Myocyte (in vitro differentiated cells): ENCODE measurements at regions not wholly inside any gene's neighbourhood (a gene's known extent, or its start where the extent isn't known, plus 50 kb on each side); places are given as distances from the start of the nearest gene placed in this dataset.
"Not testable (repeated sequence)": the region's sequence is repeated elsewhere in the genome, so short reads cannot be mapped to it uniquely, and the experiment has no call there.

Experiments
- DNase-seq: peaks from one replicate; pipeline ENCODE4 v3.0.0-alpha.2; 2012; ENCODE audit warnings: low read depth

DNA sequence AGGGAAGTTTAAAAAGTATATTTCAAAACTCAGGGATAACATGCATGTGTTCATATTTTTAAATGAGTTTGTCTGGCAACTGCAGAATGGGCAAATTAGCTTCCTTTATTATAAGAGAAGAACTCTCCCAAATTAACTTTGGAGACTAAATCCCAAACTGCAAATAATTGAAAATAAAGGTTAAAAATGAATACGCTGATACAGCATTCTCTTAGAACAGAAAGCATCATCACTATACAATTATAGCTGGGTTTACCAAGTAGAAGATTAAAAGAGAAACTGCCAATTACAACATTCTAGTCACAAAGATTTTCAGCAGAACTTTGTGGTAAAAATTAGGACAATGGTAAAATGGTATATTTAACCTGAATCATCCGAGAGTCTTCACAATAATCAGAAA is 73.3 kb downstream of the OLFM4 start:
- no peak for DNase-seq

DNA sequence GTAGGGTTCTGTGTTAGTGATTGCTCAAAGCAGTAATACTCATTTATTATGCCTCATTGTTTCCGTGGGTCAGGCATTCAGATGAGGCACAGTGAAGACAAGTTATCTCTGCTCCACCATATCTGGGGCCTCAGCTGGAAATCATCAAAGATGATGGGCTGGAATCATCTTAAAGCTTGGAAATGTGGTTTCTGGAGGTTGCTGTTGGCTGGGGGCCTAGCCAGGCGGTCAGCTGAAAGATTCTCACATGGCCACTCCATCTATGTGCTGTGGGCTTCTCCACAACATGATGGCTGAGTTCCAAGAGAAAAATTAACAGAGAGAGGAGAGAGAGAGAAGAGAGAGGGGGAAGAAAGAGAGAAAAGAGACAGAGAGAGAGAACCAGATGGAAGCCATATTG is 75.5 kb downstream of the OLFM4 start:
- no peak for DNase-seq

DNA sequence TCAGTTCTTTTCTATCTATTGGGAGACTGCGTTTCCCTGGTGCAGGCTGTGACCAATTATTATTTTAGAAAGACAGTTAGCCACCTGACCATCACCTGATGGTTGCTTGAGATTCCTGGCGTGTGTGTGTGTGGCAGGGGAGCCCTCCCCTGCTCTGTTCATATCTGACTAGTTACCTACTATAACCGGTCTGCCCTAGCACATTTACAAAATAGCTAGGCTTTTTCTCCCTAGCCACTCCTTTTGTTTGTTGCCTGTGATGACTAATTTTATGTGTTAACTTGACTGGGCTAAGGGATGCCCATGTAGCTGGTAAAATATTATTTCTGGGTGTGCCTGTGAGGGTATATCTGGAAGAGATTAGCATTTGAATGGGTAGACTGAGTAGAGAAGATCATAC is 76.9 kb downstream of the OLFM4 start:
- DNase-seq = no peak

- no peak for DNase-seq
These were observed 77.3 kb downstream of the OLFM4 start for GRCh38 chr13:53105890-53106289.

DNA sequence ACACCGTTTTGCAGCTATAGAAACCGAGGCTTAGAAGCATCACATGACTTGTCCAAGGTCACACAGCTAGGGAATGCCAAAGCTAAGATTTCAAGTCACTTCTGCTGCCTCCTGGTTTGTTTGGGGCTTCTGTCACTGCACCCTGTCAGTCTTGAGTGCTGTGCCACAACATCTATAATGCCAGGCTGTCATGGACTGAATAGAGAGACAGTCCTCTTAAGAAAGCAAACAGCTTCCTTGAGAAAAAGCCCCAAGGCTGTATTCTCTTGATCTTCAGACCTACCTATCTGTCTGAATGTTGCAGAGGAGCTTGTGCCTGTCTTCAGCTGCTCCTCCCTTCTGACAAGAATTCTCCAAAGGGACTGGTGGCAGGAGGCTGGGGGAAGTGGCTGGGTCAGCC is 81.6 kb downstream of the OLFM4 start:
- no peak for DNase-seq

DNA sequence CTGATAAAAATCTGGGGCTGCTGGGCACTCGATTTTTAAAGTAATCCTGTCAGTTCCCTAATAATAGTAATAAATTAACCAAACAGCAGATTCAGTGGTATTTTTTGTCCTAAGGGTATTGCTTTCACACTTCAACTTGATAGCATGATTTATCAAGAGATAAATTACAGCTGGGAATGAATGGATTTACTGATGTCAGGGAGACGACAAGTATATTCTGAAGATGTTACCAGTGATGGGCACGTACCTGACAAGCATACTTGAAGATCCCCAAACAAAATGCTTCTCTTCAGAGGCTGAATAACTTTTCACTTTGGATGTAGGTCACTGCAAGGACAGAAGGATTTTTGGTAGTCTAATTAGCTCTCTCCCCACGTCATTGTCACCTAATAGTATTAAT is 82.0 kb downstream of the OLFM4 start:
- no peak for DNase-seq

GRCh38 chr13:53112522-53112921 is 83.9 kb downstream of the OLFM4 start:
- DNase-seq = no peak

GRCh38 chr13:53117048-53117447 is 88.4 kb downstream of the OLFM4 start:
- not testable (repeated sequence) for DNase-seq

GRCh38 chr13:53121131-53121773 is 92.6 kb downstream of the OLFM4 start:
- no peak for DNase-seq

GRCh38 chr13:53121919-53122318 is 93.3 kb downstream of the OLFM4 start:
- no peak for DNase-seq

- no peak for DNase-seq
These were observed 94.9 kb downstream of the OLFM4 start for GRCh38 chr13:53123536-53123935.

GRCh38 chr13:53124623-53125022 is 96.0 kb downstream of the OLFM4 start:
- DNase-seq = no peak

DNA sequence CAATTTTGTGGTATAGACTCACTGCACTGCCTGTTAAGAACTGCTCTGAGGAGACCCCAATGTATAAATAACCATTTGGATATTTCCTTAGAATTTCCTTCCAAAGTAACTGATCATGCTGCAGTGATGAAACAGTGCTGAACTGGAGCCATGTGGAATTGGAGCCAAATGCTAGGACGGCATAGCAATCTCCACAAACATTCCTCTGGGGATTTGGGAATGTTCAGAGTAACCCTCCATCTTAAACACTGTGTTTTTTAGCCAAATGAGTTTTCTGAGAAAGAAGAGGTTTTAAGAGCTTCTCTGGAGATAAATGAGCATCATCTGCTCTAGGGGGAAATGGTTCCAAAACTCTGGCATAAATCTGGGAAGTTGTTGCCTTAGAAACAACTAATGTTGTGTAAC is 98.2 kb downstream of the OLFM4 start:
- DNase-seq = no peak

- DNase-seq = no peak
These were observed 98.8 kb downstream of the OLFM4 start for GRCh38 chr13:53127373-53127772.

DNA sequence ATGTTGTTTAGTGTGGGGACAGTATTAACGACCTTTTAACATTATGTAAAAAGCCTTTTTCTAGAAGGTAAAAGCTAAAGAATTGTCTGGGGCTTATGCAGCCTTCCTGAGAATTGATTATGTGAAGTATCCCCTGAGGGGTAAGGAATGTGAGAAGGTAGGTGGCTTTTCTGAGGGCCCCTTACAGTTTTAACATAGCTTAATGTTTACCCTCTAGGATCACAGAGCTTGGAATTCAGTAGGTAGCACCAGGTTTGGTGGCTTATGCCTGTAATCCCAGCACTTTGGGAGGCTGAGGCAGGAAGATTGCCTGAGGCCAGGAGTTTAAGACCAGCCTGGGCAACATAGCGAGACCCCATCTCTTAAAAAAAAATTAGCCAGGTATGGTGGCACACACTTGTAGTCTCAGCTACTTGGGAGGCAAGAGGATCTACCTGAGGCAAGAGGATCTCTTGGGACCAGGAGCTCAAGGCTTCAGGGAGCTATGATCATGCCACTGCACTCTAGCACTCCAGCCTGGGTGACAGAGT is 101.3 kb downstream of the OLFM4 start:
- DNase-seq = no peak

GRCh38 chr13:53131361-53131760 is 102.7 kb downstream of the OLFM4 start:
- no peak for DNase-seq

GRCh38 chr13:53135301-53135700 is 106.7 kb downstream of the OLFM4 start:
- no peak for DNase-seq

- DNase-seq = no peak
These were observed 108.1 kb downstream of the OLFM4 start for GRCh38 chr13:53136554-53137215.

DNA sequence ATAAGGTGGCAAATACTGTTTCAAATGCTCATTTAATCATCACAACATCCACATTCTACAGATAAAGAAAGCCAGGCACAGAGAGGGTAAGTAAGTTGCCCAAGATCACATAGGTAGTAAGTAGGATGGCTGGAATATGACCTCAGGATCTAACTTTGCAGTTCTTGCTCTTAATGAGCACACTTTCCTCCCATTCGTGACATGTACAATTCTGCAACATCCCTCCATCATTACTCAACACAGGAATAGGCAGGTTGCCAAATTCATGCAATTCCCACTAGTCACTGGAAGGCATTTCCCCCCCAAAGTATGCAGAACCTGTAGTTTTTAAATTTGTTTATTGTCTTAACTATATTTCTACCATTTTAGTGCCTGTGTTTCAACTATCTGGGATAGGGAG is 109.2 kb downstream of the OLFM4 start:
- DNase-seq = no peak

- no peak for DNase-seq
These were observed 109.9 kb downstream of the OLFM4 start for GRCh38 chr13:53138376-53139036.

GRCh38 chr13:53141336-53141735 is 112.7 kb downstream of the OLFM4 start:
- DNase-seq = no peak

- DNase-seq = no peak
These were observed 113.7 kb downstream of the OLFM4 start for GRCh38 chr13:53142306-53142705.
